ENCODE measurements at regions not wholly inside any gene's neighbourhood (a gene's known extent, or its start where the extent isn't known, plus 50 kb on each side); places are given as distances from the start of the nearest gene placed in this dataset.

DNA sequence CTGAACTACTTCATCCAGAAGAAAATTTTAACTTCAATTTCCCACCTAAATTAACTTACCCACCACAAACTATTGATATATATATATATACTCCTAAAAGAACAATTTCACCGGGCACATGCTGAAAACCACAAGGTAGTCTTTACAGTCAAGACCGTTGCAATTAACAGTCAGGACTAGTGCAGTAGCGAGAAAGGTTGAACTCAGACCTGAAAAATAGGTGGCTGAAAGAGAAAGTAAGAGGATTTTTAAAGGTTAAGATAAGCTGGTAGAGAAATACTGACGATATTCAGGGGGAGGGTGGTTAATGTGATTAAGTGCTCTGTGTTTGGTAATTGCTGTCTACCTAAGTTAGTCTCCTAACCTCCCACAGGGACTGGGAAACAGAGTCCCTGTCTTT is 1153.5 kb upstream of the TMPRSS15 start:
- TF ChIP-seq, protein P1, sequence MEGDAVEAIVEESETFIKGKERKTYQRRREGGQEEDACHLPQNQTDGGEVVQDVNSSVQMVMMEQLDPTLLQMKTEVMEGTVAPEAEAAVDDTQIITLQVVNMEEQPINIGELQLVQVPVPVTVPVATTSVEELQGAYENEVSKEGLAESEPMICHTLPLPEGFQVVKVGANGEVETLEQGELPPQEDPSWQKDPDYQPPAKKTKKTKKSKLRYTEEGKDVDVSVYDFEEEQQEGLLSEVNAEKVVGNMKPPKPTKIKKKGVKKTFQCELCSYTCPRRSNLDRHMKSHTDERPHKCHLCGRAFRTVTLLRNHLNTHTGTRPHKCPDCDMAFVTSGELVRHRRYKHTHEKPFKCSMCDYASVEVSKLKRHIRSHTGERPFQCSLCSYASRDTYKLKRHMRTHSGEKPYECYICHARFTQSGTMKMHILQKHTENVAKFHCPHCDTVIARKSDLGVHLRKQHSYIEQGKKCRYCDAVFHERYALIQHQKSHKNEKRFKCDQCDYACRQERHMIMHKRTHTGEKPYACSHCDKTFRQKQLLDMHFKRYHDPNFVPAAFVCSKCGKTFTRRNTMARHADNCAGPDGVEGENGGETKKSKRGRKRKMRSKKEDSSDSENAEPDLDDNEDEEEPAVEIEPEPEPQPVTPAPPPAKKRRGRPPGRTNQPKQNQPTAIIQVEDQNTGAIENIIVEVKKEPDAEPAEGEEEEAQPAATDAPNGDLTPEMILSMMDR (IDR thresholded peaks at IDR 0.05), result no peak
- TF ChIP-seq POLR2A (IDR thresholded peaks at IDR 0.05), result no peak
